ENCODE measurements at regions not wholly inside any gene's neighbourhood (a gene's known extent, or its start where the extent isn't known, plus 50 kb on each side); places are given as distances from the start of the nearest gene placed in this dataset.
A peak's percentile ranks its signal among the peaks of the same experiment; 100 is the strongest.
"Not testable (repeated sequence)": the region's sequence is repeated elsewhere in the genome, so short reads cannot be mapped to it uniquely, and the experiment has no call there.

DNA sequence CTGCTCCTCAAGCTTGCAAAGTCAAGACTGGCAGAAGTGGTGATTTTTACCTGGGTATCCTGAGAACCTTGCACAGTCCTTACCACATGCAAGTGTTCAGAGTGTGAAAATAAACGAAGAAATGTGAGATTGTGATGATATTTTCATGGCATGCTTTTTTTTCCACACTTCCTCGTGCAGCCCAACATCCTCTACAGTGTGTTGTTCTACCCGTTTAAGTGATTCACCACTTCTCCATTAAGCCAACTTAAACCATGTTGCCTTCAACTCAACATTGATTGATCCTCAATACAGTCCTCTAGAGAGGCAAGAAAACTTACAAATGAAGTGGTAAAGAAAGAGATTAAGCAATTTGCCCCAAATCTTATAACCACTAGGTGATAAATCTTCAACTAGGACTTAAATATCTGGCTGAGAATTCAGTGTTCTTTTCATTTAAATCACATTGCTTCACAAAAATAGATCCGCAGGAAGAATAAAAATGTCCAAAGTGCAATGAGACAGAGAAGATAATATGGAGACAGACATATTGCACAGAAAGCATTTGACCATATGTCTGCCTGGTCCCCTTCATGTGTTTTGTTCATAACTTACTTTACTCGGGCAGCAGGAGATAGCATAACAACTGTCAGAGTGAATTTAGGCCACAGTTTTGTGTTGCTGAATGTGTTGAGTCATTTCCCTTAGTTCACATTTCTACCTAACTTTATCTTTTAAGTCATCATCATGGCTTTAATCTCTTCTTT, 75.8 kb upstream of the PARP8 start:
- DNase-seq, result not testable (repeated sequence)

DNA sequence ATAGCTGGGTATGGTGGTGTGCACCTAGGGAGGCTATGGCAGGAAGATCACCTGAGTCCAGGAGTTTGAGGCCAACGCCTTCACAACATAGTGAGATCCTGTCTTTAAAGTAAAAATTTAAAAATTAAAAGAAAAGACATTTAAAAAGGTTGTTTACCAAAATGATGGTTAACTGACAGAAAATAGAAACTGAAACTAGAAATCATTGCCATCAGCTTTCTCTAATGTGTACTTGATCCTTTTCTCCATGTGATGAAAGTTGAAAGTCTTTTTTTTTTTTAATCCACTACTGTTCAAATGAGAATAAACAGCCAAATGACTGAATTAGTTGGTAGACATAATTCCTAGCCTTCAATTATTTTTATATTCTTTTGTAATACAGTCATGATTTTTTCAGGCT, 75.1 kb upstream of the PARP8 start:
- not testable (repeated sequence) for DNase-seq

DNA sequence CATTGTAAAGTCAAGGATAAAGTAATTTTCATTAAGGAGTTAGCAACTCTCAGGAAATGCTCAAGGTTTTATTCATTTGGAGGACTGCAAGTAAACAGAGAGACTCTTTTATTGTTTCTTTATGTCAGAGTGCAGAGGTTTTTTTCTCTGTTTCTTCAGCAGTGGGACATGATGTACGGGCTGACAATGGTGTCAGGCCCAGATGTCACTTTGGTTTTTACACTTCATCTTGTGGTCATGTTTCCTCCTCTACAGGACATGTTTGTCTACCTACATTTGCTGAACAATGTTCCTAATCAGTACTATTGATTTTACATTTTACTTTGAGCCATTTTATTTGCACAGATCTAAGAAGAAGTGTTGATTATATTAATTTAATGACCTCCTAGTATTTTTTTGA, 72.8 kb upstream of the PARP8 start:
- no peak for DNase-seq

DNA sequence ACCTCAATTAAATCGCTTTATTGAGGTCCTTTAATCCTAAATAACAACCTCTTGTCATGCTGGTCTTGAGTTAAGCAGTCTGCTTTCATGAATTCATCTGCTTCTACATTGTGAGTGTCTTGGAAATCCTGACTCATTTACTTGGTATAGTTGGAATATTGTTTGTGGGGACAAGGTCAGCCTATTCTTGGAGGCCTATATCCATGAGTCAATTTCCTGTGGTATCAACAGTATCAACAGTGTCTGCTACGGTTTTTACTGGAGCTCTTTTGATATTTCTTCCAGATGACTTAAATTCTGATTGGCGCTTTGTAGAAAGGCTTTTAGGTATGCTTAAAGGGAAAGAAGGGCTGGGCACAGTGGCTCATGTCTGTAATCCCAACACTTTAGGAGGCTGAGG, 71.2 kb upstream of the PARP8 start:
- no peak for DNase-seq

DNA sequence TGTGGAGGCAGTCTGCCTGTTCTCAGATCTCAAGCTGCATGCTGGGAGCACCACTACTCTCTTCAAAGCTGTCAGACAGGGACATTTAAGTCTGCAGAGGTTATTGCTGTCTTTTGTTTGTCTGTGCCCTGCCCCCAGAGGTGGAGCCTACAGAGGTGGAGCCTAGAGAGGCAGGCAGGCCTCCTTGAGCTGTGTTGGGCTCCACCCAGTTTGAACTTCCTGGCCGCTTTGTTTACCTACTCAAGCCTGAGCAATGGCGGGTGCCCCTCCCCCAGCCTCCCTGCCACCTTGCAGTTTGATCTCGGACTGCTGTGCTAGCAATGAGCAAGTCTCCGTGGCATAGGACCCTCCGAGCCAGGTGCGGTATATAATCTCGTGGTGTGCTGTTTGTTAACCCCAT, 64.9 kb upstream of the PARP8 start:
- DNase-seq, result peak in 1 of 2 experiments; percentile 2

DNA sequence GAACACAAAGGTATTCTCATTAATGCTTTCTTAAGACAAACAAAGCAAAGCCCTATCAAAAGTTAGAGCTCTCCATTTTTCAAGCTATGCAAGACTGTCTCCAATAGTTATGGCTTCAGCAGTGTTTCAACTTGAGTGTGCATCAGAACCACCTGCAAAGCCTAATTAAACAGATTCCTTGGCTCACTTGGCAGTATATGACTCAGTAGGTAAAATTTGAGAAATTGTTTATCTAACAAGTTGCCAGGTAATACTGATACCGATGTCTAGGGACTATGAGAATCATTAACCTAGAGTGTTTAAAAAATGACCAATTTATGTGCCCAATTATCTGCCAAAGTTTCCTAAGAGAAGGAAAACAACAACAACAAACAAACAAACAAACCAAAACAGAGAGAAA, 60.3 kb upstream of the PARP8 start:
- DNase-seq, result no peak

DNA sequence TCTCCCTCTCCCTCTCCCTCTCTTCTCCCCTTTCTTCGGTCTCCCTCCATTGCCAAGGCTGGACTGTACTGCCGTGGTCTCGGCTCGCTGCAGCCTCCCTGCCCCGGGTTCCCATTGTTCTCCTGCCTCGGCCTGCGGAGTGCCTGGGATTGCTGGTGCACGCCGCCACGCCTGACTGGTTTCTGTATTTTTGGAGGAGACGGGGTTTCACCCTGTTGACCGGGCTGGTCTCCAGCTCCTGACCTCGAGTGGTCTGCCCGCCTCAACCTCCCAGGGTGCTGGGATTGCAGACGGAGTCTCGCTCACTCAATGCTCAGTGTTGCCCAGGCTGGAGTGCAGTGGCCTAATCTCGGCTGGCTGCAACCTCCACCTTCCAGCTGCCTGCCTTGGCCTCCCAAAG, 59.0 kb upstream of the PARP8 start:
- not testable (repeated sequence) for DNase-seq

DNA sequence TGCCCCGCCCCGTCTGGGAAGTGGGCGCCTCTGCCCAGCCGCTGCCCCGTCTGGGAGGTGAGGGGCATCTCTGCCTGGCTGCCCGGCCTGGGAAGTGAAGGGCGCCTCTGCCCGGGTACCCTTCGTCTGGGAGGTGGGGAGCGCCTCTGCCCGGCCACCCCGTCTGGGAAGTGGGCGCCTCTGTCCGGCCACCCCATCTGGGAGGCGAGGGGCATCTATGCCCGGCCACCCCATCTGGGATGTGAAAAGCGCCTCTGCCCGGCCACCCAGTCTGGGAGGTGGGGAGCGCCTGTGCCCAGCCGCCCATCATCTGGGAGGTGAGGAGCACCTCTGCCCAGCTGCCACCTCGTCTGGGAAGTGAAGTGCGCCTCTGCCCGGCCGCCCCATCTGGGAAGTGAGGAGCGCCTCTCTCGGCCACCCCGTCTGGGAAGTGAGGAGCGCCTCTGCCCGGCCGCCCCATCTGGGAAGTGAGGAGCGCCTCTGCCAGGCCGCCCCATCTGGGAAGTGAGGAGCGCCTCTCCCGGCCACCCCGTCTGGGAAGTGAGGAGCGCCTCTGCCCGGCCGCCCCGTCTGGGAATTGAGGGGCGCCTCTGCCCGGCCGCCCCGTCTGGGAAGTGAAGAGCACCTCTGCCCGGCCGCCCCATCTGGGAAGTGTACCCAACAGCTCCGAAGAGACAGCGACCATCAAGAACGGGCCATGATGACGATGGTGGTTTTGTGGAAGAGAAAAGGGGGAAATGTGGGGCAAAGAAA, 58.3 kb upstream of the PARP8 start:
- DNase-seq, result not testable (repeated sequence)

DNA sequence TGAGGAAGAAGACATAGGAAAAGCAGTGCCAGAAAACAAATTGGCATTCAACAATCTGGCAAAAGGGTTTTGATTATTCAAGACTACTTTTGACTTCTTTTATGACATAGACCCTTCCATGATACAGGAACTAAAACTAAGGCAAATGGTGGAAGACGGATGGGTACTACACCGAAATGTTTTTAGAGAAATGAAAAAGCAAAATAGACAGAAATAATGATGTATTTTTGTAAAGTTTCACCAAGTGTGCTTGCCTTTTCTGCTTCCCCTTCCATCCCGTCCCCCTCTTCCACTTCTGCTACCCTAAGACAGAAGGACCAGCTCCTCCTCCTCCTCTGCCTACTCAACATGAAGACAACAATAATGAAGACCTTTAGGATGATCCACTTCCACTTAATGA, 53.4 kb upstream of the PARP8 start:
- not testable (repeated sequence) for DNase-seq
